Subcutaneous abdominal adipose tissue (tissue), 5 donors: ENCODE measurements at regions not wholly inside any gene's neighbourhood (a gene's known extent, or its start where the extent isn't known, plus 50 kb on each side); places are given as distances from the start of the nearest gene placed in this dataset.

Experiments used
- H3K27ac ChIP-seq: one replicate; pipeline ENCODE4 v1.7.0; 2013; ENCODE audit warnings: low read depth, mild to moderate bottlenecking, inconsistent platforms, low read length, moderate library complexity
- H3K27me3 ChIP-seq, 5 donors: one replicate each; pipeline ENCODE4 v1.7.0; 2013; ENCODE audit warnings: low read length in 5 of 5, inconsistent platforms in 1 of 5; ENCODE audit not compliant: control insufficient read depth in 5 of 5, insufficient read depth in 4 of 5
- H3K36me3 ChIP-seq, 5 donors: one replicate each; pipeline ENCODE4 v1.7.0; 2013; ENCODE audit warnings: low read length in 5 of 5; ENCODE audit not compliant: control insufficient read depth in 5 of 5, insufficient read depth in 5 of 5
- H3K4me1 ChIP-seq, 5 donors: one replicate each; pipeline ENCODE4 v1.7.0; 2013; ENCODE audit warnings: low read length in 5 of 5, mild to moderate bottlenecking in 3 of 5, moderate library complexity in 1 of 5; ENCODE audit not compliant: control insufficient read depth in 5 of 5, insufficient read depth in 5 of 5
- H3K4me3 ChIP-seq, 5 donors: one replicate each; pipeline ENCODE4 v1.7.0; 2013; ENCODE audit warnings: low read length in 5 of 5, low read depth in 1 of 5
- H3K9ac ChIP-seq, 5 donors: one replicate each; pipeline ENCODE4 v1.7.0; 2013; ENCODE audit warnings: low read length in 5 of 5, mild to moderate bottlenecking in 4 of 5, moderate library complexity in 3 of 5
- H3K9me3 ChIP-seq, 5 donors: one replicate each; pipeline ENCODE4 v1.7.0; 2013; ENCODE audit warnings: low read length in 5 of 5; ENCODE audit not compliant: control insufficient read depth in 5 of 5
- donor health status: healthy.
- donor health status: healthy.
- donor health status: healthy.
- donor health status: healthy.
- donor health status: healthy.

DNA sequence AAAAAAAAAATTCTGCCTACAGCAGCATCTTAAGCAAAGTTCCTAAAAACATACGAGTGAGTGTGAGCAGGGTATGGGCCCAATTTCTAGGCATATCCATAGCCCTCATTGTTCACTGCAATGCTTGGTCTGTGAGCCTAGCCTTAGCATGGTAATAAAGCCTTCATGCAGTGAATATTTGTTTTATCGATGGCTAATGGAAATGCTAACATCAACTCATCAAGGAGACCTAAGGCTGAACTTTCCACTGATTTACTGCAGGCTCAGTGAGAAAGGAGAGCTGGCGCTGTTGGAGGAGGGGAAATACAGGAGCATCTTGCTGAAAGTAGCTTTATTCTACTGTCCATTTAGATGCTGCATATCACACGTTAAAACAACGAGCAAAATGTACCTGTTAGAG, 139.6 kb upstream of the DTNBP1 start:
- H3K9ac ChIP-seq, result no peak overlapping the region
- H3K27ac ChIP-seq, result no peak overlapping the region
- H3K4me1 ChIP-seq, result peaks cover 0 to 3% (median 0%) of the 10 kb centered on the region in 5 donors
- peaks cover 0 to 3% (median 0%) of the 10 kb centered on the region in 5 donors for H3K27me3 ChIP-seq
- no peak overlapping the region for H3K4me3 ChIP-seq
- peaks cover 0 to 11% (median 6%) of the 10 kb centered on the region in 5 donors for H3K9me3 ChIP-seq
- no peaks in the 10 kb centered on the region for H3K36me3 ChIP-seq

DNA sequence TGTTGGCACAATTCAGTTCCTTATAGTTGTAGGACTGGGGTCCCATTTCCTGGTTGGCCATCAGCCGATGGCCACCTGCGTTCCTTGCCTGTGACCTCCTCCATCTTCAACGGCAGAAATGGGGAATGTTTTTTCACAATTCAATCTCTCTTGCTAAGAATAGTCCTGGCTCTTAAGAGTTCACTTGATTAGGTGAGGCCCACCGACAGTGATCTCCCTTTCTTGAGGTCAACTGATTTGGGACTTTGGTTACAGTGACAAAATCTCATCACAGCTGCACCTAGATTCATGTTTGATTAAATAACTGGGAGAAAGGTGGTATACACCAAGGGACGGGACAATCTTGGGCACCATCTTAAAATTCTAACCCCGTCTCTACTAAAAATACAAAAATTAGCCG, 139.1 kb upstream of the DTNBP1 start:
- H3K36me3 ChIP-seq, result no peaks in the 10 kb centered on the region
- H3K27me3 ChIP-seq, result peaks cover 0 to 3% (median 0%) of the 10 kb centered on the region in 5 donors
- peaks cover 0 to 13% (median 6%) of the 10 kb centered on the region in 5 donors for H3K9me3 ChIP-seq
- peaks cover 0 to 5% (median 0%) of the 10 kb centered on the region in 5 donors for H3K4me1 ChIP-seq
- H3K4me3 ChIP-seq, result no peak overlapping the region
- no peak overlapping the region for H3K27ac ChIP-seq
- H3K9ac ChIP-seq, result no peak overlapping the region

DNA sequence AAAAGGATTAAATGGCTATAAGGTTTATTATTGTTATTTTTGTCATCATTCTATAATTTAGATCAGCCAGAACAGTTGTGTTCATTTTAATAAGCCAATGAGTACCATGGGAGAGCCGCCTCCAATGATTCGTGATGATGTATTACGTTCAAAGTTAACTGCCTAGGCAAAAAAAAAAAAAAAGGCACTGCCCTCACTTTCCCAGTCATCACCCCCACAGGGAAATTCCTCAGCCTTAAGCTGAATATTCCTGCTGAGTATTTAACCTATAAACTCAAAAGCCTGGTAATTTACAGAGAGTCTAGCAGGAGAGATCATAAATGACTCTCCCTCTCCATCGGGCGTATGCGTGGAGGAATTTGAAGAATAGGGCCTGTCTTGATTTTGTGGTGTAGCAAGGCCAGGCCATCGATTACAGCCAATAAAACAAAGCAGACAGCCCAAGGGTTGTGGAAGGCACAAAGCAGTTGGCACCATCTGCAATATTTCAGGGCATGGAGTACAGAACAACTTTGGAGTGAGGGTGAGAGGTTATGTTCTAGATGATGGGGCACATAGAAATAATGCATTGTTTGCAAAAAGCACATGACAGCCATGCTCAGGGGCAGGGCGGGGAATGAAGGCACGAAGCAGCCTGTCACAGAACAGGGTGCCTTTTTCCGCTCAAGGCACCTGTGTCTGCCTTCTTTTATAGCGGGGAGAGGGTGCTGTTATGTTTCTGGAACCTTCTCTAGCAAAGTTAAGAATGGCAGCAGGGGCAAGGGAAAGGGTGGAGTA, 138.2 kb upstream of the DTNBP1 start:
- Histone ChIP-seq H3K4me1 (peaks cover 0 to 9% (median 0%) of the 10 kb centered on the region in 5 donors), H3K9me3 (peaks cover 0 to 13% (median 6%) of the 10 kb centered on the region in 5 donors), H3K27me3 (peaks cover 0 to 3% (median 0%) of the 10 kb centered on the region in 5 donors), H3K36me3 (no peaks in the 10 kb centered on the region), H3K27ac (no peak overlapping the region), H3K4me3 (no peak overlapping the region), H3K9ac (no peak overlapping the region)

DNA sequence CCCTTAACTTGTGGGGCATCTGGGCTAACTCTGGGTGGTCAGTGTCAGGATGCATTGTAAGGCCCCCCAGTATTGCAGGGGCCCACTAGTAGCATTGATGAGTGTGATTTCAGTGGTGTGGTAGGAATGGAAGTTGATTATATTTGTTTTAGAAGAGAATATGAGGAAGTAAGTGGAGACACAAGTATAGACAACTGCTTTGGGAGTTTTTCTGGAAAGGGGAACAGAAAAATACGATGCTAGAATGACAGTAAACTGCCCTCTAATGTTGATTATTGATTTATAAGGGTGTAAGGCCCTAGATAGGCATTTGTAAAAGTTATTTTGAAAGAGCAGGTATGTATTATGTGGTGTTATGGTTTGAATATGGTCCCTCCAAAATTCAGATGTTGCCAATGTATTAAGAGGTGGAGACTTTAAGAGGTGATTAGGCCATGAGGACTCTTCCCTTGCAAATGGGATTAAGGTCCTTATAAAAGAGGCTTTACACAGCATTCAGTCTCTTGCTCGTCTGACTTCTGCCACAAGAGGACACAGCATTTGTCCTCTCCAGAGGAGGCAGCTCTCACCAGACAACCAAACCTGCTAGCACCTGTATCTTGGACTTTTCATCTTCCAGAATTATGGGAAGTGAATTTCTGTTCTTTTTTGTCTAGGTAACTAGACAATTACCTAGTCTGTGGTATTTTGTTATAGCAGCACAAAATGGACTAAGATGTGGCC, 135.9 kb upstream of the DTNBP1 start:
- Histone ChIP-seq H3K9ac (no peak overlapping the region), H3K4me3 (no peak overlapping the region), H3K4me1 (peaks cover 0 to 8% (median 0%) of the 10 kb centered on the region in 5 donors), H3K36me3 (no peaks in the 10 kb centered on the region), H3K27ac (no peak overlapping the region), H3K27me3 (peaks cover 0 to 3% (median 0%) of the 10 kb centered on the region in 5 donors), H3K9me3 (peaks cover 0 to 13% (median 6%) of the 10 kb centered on the region in 5 donors)

DNA sequence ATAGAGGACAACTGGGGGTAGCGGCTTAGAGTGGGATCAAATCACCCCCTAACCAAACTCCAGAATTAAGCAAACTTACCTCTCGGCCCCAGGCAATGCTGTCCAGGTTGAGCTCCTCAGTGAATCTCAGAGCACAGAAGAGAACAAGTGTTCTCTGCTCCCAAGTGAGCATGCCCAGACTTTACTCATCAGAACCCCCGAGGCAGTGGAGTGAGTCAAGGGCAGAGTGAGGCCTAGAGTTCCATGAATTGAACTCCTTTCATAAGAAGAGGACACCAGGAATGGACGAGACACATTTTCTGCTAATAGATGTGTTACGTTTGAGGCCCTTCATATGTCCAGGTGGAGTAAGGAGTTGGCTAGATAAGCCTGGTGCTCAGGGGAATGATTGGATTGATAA, 134.0 kb upstream of the DTNBP1 start:
- H3K4me3 ChIP-seq, result no peak overlapping the region
- H3K27ac ChIP-seq, result no peak overlapping the region
- H3K27me3 ChIP-seq, result no peaks in the 10 kb centered on the region
- peaks cover 0 to 13% (median 6%) of the 10 kb centered on the region in 5 donors for H3K9me3 ChIP-seq
- H3K9ac ChIP-seq, result no peak overlapping the region
- no peaks in the 10 kb centered on the region for H3K36me3 ChIP-seq
- H3K4me1 ChIP-seq, result peaks cover 0 to 8% (median 0%) of the 10 kb centered on the region in 5 donors

DNA sequence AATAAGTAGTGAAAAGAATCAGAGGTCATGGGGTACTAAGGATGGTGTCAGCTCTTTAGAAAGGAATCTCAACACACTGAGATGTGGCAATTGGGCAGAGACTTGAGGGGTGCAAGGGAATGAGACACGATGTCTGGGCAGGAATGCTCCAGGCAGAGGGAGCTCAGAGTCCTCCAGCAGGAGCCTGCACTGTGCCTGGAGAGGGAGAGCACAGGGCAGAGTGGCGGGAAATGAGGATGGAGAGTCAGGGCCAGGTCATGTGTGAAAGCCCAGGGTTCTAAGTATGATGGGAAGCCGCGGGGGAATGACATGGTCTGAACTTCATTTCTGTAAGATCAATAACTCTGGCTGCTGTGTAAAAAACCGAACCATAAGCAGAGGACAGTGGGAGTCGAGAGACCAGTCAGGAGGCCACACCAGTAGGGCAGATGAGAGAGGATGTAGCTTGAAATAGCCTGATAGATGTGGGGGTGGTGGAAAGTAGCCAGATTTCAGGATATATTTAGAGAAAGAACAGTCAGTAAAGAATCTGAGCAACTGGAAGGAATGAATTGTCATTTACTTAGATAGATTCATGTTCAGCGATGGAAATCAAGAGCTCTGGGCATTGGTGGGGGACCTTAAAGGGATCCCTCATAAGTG, 133.4 kb upstream of the DTNBP1 start:
- Histone ChIP-seq H3K27ac (no peak overlapping the region), H3K4me3 (no peak overlapping the region), H3K36me3 (no peaks in the 10 kb centered on the region), H3K27me3 (no peaks in the 10 kb centered on the region), H3K9ac (no peak overlapping the region), H3K9me3 (peaks cover 0 to 13% (median 6%) of the 10 kb centered on the region in 5 donors), H3K4me1 (peaks cover 0 to 8% (median 0%) of the 10 kb centered on the region in 5 donors)

DNA sequence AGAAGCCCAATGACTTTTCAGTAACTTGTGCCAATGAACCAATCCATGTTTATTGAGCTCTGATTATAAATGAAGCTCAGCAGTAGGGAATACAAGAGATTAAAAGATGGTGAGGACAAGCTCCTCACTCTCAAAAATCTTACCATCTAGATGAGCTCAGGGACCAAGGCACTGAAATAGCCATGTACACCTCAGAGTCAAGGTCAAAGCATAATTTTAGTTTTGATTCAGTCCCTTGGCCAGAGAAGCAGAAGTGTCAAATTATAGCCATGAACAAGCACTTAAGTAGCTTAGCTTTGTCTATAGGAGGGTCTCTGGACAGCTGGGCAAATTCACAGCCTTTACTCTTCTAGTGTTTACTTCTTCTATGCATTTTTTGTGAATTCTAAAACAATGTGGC, 131.0 kb upstream of the DTNBP1 start:
- no peaks in the 10 kb centered on the region for H3K36me3 ChIP-seq
- peaks cover 0 to 8% (median 0%) of the 10 kb centered on the region in 5 donors for H3K4me1 ChIP-seq
- H3K9me3 ChIP-seq, result peaks cover 0 to 13% (median 6%) of the 10 kb centered on the region in 5 donors
- H3K9ac ChIP-seq, result no peak overlapping the region
- no peak overlapping the region for H3K27ac ChIP-seq
- no peak overlapping the region for H3K4me3 ChIP-seq
- H3K27me3 ChIP-seq, result no peaks in the 10 kb centered on the region

DNA sequence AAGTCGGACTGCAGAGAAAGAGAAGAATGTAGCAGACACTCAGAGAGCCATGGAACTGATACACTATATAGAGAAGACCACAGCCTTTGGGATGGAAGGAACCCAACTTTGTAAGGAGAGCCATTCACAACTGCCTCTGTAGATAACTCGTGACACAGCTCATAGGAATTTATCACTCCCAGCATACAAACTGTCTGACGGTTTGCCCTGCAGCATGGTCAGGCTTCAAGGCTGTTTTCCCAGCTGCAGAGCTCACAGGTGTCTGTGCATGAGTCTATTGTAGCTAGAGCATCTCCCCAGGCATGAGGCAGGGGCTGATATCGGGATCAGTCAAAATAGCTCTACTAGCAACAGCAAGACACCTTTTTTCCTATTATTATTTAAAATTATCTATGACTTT, 130.5 kb upstream of the DTNBP1 start:
- Histone ChIP-seq H3K4me1 (peaks cover 0 to 8% (median 0%) of the 10 kb centered on the region in 5 donors), H3K9ac (no peak overlapping the region), H3K4me3 (no peak overlapping the region), H3K9me3 (peaks cover 0 to 11% (median 4%) of the 10 kb centered on the region in 5 donors), H3K27me3 (no peaks in the 10 kb centered on the region), H3K36me3 (no peaks in the 10 kb centered on the region), H3K27ac (no peak overlapping the region)

DNA sequence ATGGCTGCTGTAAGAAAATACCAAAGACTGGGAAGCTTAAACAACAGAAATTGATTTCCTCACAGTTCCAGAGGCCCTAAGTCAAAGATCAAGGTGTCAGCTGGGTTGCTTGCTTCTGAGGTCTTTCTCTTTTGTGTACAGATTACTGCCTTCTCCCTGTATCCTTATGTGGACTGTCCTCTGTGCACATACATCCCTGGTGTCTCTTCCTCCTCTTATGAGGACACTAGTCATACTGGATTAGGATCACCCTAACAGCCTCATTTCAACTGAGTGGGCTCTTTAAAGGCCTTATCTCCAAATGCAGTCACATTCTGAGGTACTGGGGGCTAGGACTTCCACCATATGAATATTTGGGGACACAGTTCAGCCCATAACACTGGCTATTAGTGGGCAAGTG, 130.0 kb upstream of the DTNBP1 start:
- Histone ChIP-seq H3K4me1 (peaks cover 0 to 8% (median 0%) of the 10 kb centered on the region in 5 donors), H3K4me3 (no peak overlapping the region), H3K27ac (no peak overlapping the region), H3K9me3 (peaks cover 0 to 6% (median 1%) of the 10 kb centered on the region in 5 donors), H3K36me3 (no peaks in the 10 kb centered on the region), H3K9ac (no peak overlapping the region), H3K27me3 (no peaks in the 10 kb centered on the region)
